A673 (cell line): ENCODE measurements at regions not wholly inside any gene's neighbourhood (a gene's known extent, or its start where the extent isn't known, plus 50 kb on each side); places are given as distances from the start of the nearest gene placed in this dataset.

Experiments
- EZH2 ChIP-seq: fragments of 200-600 bp; sonication (generic); IDR thresholded peaks from 2 replicates; pipeline ENCODE4 v1.6.1; 2017; ENCODE audit warnings: borderline replicate concordance, low read depth, mild to moderate bottlenecking, mixed read lengths, antibody characterized with exemption, low read length; ENCODE audit not compliant: poor library complexity, severe bottlenecking
- TF ChIP-seq, protein P1 (sequence below): fragments of 300-800, 200-600 bp; sonication (generic); conservative IDR thresholded peaks from 2 replicates; pipeline ENCODE4 v1.5.1; 2017; ENCODE audit warnings: low read depth, mild to moderate bottlenecking, antibody characterized with exemption, low read length, moderate library complexity, mixed read lengths

DNA sequence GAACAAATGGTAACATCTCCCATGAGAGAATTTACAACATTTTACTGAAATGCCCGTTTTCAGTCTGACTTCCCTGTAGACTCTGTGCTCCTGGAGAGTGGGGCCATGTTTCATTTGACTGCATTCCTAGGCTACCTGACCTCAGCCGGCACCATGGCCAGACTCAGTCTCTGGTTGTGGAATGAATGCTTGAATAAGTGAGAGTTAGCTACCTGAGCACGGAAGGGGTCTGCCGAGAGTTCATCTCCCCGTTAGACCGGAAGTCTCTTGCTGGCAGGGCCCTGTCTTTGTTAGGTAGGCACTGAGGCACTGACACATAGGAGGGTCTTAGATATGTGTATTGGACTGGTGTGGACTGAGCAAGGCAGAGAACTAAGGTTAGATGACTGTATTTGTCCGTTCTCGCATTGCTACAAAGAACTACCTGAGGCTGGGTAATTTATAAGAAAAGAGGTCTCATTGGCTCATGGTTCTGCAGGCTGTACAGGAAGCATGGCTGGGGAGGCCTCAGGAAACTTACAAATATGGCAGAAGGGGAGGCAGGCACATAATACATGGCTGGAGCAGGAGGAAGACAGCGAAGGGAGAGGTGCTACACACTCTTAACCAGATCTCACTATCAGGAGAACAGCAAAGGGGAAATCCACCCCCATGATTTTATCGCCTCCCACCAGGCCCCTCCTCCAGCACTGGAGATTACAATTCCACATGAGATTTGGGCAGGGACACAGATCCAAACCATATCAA is 271.2 kb downstream of the GLI2 start:
- TF ChIP-seq, protein P1, sequence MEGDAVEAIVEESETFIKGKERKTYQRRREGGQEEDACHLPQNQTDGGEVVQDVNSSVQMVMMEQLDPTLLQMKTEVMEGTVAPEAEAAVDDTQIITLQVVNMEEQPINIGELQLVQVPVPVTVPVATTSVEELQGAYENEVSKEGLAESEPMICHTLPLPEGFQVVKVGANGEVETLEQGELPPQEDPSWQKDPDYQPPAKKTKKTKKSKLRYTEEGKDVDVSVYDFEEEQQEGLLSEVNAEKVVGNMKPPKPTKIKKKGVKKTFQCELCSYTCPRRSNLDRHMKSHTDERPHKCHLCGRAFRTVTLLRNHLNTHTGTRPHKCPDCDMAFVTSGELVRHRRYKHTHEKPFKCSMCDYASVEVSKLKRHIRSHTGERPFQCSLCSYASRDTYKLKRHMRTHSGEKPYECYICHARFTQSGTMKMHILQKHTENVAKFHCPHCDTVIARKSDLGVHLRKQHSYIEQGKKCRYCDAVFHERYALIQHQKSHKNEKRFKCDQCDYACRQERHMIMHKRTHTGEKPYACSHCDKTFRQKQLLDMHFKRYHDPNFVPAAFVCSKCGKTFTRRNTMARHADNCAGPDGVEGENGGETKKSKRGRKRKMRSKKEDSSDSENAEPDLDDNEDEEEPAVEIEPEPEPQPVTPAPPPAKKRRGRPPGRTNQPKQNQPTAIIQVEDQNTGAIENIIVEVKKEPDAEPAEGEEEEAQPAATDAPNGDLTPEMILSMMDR = no peak
- no peak for TF ChIP-seq EZH2
